RPMI8226 (cell line): ENCODE measurements at regions not wholly inside any gene's neighbourhood (a gene's known extent, or its start where the extent isn't known, plus 50 kb on each side); places are given as distances from the start of the nearest gene placed in this dataset.

Source experiments
- DNase-seq: peaks from one replicate; pipeline ENCODE4 v3.0.0-alpha.2; 2015

DNA sequence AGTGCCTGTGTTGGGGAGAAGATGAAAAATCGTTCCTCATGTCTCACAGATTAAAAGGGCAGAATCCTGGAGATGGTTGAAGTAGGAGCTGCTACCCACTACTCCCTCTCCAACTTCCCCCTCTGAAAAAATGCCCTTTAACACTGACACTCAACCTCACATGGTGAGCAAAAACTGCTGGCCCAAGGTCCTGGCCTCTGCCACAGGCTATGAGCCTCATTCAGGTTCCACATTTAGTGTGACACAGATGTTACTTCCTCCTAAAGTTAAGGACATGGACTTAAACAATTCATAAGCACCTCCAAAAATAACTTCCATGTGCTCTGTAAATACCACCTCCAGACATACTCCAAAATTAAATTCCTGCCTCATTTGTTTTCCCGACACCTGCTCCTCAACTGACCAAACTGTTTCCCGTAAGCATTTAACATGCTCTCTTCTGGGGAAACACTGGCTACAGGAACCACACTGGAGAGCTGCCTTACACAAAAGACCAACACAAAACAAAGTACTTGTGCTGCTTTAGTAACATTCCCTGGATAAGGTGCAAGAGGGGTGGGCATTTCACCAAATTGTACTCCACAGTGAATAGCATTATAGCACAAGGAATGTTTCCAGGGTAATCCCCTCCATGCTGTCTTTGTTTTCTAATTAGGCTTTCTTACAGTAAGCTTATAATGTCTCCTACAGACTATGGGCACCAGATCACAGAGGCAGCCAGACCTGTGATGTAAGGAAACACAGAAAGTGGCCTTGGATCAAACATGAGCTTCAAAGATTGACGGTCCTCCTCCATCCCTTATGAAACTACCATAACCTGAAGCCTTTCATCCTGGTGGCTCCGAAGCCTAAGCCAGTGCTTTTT, 57.0 kb downstream of the PHLDA1 start:
- no peak for DNase-seq

DNA sequence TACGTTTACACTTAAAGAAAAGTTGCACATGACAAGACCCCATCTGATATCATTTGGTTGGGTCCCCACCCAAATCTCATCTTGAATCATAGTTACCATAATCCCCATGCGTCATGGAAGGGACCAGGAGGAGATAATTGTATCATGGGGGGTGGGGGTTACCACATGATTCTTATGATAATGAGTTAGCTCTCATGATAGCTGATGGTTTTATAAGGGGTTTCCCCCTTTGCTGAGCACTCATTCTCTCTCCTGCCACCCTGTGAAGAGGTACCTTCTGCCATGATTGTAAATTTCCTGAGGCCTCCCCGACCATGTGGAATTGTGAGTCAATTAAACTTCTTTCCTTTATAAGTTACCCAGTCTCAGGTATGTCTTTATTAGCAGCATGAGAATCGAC, 60.3 kb downstream of the PHLDA1 start:
- DNase-seq: no peak

DNA sequence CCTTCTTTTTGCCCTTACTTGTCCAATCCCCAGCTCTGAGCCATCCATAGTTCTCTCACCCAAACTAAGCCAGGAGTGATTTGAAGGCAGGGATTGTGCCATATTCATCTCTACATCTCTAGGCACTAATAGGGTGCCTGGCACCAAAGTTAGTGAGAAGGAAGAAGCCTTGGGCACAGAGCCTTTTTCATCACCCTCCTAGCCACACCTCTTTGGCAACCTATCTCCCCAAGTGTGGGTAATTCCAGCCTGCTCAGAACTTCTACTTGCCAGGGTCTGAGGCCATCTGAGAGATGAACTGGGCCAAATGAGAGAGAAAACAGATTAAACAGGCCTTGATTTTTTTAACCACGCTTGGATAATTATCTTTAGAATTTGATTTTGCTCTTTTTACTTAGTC, 61.3 kb downstream of the PHLDA1 start:
- DNase-seq: no peak

DNA sequence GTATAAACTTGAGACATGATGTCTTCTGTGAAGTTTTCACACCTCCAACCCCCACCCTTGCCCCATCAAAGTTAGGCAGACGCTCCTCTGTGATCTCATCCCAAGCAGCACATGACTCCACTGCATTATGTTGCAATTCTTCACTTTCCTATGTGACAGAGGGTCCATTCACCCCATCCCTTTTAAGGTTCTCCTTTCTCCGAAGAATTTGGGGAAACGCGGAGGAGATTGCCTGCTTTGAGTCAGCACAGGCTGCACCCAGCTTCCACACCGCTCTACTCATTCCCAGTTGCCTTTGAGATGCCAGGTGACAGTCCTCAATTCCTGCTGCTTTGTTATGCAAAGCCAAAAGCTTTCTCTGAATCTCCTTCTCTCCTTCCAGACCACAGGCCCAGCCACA, 61.8 kb downstream of the PHLDA1 start:
- DNase-seq: no peak

DNA sequence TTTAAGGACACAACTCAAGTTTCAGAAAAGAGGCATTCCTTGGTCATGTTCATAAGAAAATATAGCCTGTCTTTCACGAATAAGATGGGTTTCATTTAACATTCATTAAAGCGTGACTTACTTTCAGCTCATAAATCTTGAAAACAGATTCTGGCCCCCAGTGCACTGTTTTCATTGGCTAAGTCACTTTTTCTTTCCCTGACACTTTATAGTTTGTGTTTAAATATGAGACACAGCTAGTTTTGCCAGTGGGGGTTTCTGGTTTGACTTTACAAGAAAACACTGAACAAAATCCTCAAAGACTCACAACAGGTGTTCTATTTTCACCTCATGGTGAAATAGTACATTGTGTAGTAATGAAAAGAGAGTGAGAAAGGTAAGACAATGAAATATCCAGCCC, 65.9 kb downstream of the PHLDA1 start:
- DNase-seq: no peak

DNA sequence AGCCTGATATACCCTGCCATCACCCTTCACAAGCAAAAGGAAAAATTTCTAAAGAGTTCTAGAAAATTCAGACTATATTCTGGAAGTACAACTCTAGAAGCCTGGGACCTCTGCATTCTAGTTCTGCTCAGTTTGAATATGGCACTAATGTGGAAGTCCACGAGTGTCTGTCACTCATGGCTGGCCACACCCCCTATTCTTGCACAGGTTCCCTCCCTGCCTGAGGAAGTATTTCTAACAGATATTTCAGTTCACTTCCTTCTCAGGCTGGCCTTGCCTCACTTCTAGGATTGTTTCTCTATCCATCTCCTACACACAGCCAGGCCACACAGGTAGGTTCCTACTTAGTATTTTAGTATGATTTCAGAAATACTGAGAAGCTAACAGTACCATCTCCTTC, 67.4 kb downstream of the PHLDA1 start:
- DNase-seq: peak; percentile 62

DNA sequence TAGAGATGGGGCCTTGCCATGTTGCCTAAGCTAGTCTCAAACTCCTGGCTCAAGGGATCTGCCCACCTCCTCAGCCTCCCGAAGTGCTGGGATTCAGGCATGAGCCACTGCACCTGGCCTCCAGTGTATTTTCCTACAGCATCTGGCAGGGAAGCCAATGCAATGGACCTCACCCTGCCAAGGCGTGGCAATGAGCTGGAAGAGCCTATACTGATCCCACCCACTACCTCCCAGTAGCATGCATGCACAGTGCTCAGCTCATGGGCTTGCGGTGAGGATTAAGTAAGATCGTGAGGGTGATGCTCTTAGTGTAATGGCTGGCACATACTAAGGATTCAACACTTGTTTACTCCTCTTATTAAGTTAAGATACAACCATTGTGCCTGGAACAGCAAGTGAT, 69.7 kb downstream of the PHLDA1 start:
- DNase-seq: no peak

DNA sequence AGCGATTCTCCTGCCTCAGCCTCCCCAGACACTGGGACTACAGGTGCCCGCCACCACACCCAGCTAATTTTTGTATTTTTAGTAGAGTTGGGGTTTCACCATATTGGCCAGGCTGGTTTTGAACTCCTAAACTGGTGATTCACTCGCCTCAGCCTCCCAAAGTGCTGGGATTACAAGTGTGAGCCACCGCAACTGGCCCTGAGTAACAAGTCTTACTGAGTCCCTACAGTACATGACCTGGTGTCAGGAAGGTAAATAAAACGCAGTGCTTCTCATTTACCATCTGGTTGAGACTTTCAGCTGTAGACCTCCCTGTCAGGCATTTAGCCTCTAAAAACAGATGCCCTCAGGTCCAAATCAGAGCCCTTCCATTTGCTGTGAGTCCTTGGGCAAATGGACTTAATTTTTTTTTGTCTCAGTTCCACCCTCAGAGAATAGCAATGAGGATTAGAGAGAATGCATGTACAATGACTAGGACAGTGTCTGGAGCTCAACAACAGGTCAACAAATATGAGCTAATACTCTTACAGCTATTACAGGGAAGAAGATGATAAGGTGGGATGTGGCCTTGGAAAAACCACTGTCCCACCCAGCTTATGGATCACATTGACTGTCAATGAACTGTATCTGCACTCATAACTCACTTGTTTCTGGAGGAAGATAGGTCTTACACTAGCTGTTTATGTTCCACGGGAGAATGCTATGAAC, 70.5 kb downstream of the PHLDA1 start:
- DNase-seq: peak; percentile 33

DNA sequence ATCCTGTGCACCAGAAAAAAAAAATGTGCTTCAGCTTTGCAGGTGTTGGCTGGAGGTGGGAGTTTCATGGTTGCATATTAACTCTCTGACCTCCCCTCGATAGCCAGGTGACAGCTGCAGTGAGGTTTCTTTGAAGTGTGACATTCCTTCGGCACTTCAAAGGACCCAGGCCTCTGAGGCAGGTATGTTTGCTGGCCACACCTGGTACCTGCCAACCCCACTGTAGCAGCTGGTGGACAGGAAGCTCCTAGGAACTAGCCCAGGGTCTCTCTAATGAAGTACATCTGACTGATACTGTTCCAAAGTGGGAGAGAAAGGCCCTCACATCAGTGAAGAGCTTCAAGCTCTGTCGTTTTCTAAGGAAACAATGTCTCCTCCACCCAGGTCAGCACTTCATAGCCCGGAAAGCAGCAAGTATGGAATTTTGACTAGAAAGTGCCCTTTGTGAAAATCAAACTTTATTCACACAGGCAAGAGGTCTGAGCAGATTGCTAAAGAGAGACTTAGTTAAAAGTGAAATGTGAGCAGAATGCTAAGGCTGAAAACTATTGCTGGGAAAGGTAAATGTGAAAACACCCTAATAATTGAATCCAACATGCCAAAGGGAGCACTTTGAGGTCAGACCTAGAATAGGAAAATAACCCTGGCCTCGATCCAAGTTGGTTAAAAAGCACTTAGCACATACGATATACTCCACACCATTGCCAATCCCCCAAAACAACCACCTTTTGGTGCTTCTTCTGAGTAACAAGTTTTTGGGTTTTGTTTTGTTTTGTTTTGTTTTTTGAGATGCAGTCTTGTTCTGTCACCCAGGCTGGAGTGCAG, 71.3 kb downstream of the PHLDA1 start:
- DNase-seq: peak; percentile 94

DNA sequence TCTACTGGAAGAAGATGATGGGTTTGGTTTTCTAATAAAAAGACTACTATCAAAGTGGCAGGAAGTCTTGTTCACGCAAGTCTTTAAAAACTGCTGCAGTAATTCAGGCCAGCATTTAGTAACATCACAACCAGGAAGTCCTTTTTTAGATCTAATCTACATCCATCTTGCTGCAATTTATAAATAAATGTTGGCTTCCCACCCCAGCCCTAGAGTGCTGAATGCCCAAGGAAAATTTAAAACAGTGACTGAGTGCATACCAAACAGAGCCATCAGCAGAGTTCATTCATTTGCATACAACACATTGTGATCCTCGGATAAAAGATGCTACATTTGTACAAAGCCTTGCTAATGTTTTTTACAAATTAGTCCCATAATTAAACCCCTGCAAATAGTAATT, 72.1 kb downstream of the PHLDA1 start:
- peak; percentile 38 for DNase-seq

DNA sequence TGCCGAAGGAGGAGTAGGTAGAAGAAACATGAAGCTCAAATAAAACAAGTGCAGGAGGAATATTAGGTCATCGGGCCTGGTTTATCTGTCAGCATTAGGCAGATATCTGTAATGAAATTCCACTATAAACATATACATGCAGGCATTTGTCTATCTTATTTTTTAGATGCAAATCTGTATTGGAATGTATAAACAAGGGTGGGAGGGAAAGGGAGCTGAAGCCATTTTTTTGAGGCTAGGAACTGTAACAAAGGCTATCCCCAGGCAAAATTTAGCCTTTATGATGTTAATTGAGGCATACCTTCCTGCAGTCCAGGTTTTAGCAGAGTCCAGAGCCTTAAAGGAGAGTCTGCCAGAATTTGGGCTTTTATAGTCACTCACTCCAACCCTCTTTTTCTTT, 72.5 kb downstream of the PHLDA1 start:
- DNase-seq: no peak

DNA sequence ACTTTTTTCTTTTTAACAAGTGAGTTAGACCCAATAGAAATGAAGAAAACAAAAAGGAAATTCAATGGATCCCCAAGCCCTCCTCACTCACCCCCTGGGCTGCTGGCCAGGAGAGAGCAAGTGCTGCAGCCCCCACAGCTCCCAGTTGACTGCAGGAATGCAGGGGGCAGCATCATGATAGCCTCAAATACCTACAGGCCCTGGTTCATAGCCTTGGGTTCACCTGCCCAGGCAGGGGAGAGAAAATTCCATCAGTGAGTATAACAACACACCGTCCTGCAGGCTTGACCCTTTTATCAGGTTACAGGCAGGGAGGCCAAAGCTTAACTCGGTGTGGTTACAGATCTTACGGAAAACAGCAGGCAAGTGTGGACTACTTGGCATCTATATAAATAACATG, 76.3 kb downstream of the PHLDA1 start:
- DNase-seq: no peak

DNA sequence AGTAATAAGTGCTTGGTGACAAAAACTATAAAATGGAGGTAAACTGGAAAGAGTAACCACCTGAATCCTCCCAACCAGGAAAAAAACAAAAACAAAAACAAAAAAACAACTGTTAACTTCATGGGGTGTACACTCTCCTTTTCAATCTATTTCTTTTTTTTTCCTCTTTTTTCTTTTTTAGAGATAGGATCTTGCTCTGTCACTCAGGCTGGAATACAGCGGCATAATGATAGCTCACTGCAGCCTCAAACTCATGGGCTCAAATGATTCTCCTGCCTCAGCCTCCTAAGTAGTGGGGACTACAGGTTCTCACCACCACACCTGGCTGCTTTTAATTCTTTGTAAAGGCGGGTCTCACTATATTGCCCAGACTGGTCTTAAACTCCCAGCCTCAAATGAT, 76.8 kb downstream of the PHLDA1 start:
- no peak for DNase-seq

DNA sequence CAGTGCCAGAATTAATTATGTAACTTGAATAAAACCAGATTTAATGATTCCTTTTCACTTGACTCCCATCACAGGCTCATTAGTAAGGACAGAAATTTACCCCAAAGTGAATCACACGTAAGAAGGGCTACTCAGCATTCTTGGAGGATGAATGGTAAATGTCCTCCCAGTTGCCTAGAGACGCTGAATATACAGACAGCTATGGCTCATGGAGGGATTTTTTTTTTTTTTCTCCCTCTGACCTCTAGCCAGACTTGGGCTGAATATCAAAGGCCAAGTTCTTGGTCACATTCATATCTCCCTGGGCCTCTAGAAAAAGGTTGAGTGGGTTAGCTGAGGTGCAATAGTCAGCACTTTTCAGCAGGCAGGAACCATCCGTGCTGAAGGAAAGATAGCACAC, 77.5 kb downstream of the PHLDA1 start:
- peak; percentile 79 for DNase-seq

DNA sequence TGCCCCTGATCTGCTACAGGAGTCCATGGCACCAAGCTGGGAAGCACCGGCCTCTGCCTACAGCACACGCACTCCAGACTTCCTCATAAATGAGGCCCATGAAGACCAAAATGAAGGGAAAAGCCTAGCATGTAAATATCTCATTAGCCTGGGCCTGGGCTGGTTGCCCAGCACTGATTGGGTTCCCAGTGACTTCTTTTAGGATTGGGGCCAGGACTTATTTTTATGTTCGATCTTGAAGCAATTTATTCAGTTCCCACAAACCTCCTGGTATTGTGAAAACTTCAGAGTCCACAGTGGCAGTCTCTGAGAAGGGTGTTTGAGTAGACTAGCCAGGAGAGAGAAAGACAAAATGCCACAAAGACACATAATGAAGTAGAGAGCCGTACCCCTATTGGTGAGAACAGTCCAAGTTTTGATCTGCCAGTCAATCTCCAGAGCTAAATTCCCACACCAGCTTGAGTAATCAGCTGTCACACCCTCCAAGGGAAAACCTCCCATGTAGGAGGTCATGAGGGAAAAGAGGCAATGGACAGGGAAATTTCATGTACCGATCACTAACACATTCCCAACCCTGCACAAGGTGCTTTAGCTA, 78.2 kb downstream of the PHLDA1 start:
- no peak for DNase-seq

DNA sequence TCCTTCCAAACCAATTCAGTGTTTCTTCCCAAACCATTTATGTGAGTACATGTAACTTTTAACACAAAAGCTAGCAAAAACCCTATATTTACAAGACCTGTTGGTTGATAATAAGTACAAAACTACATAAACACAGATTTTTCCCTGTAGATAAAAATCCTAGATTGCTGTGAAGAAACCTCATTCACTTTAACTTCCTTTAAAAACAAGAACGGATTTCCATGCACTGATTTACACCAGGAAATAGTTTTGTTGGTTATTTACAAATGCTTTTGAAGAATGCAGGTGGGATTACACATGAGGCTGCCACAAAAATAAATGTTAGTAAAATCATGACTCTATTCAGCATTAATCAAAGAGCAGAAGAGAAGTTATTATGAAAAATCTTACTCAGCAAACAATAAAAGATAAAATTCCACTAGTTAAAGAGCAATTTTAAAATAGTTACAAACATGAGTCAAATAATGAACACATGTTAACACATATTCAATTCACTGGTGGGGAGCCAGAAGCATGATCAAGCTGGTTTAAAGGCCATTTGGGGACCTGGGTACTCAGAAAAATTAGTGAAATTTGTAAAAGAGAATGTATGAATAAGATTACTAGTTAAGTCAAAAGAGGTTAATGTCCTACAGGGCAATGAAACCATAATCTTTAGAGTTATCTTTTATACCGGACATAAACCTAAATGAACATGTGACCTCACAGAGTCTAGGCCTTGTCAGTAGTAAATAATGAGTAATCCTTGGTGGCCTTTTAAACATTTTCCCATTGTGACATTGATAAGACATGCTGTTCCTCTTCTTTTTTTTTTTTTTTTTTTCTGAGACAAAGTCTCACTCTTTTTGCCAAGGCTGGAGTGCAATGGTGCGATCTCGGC, 79.9 kb downstream of the PHLDA1 start:
- DNase-seq: no peak

DNA sequence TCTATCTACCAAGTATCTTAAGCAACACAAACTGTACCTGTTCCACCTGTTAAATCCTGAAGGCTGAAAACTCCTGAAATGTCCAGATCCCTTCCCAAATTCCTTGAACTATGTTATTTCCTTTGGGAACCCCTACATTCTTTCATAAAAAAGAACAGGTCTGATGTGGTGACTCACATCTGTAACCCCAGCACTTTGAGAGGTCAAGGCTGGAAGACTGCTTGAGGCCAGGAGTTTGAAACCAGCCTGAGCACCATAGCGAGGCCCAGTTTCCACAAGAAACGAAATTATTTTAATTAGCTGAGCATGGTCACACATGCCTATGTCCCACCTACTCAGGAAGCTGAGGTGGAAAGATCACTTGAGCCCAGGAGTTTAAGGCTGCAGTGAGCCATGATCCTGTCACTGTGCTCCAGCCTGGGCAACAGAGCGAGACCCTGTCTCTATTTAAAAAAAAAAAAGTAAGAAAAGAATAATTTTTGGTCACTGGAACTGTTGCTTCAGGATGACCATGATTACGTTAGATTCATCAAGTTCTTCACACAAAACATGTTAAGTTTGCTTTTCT, 84.3 kb downstream of the PHLDA1 start:
- no peak for DNase-seq

DNA sequence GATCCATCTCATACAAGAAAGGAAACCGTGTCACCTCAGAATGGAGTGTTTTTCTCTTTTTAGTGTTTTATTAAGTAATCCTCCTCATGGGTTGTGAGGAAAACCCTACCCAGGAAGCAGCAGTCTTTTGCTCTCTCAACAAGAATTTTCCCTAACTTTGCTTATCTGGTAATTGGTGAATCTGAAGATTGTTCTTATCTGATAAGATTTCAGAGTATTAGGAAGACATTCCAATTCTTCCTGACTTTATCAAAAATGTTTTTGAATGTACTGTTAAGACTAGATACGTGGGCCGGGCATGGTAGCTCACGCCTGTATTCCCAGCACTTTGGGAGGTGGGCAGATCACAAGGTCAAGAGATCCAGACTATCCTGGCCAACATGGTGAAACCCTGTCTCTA, 86.0 kb downstream of the PHLDA1 start:
- no peak for DNase-seq

DNA sequence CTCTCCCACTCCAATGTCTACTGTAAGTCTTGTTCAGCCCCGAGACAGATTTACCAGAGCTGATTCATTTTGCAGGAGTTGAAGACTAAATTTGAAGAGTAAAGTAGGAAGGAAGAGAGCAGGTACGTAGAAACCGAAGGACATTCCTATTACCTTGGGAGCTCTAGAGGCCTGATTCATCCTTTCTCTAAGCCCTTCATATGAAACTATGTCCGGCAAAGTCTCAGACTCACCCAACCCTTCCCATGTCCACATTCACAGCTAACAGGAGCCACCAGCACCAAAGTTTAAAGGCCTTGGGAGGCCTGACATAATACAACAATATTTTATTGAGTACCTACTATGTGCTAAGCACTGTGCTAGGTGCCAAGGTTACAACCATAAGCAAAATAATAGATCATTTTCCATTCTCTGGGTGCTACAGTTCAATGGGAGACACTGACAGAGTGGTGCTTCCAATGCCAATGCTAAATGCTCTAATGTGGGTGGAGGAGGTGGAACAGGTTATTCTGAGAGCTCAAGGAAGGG, 86.6 kb downstream of the PHLDA1 start:
- no peak for DNase-seq

DNA sequence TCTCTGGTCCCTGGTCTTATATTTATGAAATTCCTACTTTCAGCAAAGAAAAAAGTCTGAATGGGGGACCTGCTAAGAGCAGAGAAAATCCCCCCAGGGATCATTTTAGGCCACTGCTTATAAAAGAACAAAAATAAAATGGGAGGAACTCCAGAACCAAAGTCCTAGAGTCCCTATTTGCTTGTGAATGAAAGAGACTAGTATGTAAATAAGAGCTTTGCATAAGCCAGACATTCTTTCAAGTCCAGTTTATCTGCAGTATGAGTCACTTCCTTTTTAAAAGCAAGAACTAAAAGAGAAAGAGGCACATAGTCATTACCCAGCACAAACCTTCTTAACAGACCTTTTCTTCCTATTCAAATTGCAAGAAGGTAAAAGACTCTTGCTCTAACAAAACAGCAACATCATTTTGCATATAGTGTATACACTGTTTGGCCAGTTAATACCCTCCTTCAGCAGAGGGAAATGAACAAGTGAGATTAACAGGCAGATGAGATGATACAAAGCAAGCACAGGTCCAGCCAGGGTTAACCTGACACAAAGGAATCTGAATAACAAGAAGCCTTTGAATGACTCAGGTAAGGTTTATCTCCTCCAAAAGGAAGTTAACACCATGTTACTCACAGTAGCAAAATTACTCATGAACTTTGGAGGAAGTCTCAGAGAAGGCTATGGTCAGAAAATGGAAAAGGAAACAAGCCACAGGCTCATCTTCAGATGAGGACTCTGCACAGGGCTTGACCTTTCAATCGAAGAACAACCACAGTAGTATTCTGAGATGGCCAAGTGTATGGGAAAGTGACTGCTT, 87.3 kb downstream of the PHLDA1 start:
- DNase-seq: peak; percentile 61

DNA sequence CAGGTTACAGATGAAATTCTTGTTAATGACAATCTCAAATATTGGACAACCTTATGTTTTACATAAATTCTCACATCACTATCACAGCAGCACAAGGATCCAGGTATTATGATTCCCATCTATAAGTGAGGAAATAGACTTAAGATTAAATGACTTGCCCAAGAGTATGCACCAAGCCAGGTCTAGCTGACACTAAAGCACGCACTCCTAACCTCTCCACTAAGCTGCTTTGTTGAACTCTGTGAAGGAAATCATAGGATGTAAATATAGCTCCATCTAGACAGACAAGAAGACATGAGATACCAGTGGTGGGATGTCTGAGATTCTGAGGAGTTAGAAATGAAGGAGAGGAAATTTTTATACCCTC, 87.9 kb downstream of the PHLDA1 start:
- no peak for DNase-seq
